Vagina (tissue), 2 donors: ENCODE measurements at regions not wholly inside any gene's neighbourhood (a gene's known extent, or its start where the extent isn't known, plus 50 kb on each side); places are given as distances from the start of the nearest gene placed in this dataset.
"Not testable (repeated sequence)": the region's sequence is repeated elsewhere in the genome, so short reads cannot be mapped to it uniquely, and the experiment has no call there.

Experiments
- DNase-seq, 2 donors: peaks; one replicate each; pipeline ENCODE4 v3.0.0-alpha.2; 2017; ENCODE audit errors: extremely low spot score in 2 of 2
- H3K27ac ChIP-seq: fragments of 200-600 bp; sonication (generic); one replicate; pipeline ENCODE4 v1.5.1; 2019
- H3K27me3 ChIP-seq: fragments of 200-600 bp; sonication (generic); one replicate; pipeline ENCODE4 v1.5.1; 2019
- H3K36me3 ChIP-seq, 2 donors: fragments of 200-600 bp; sonication (generic); one replicate each; pipeline ENCODE4 v1.5.1; 2017 to 2019
- H3K4me1 ChIP-seq: fragments of 200-600 bp; sonication (generic); one replicate; pipeline ENCODE4 v1.5.1; 2019
- H3K4me3 ChIP-seq, 2 donors: fragments of 200-600 bp; sonication (generic); 1 replicate in 1 of 2; 2 replicates in 1 of 2; pipeline ENCODE4 v1.5.1; 2016 to 2019
- H3K9me3 ChIP-seq: fragments of 200-600 bp; sonication (generic); one replicate; pipeline ENCODE4 v1.5.1; 2019
- POLR2A ChIP-seq, 2 donors: fragments of 450-650 bp; IDR thresholded peaks; one replicate each; pipeline ENCODE4 v1.6.1; 2017; ENCODE audit warnings: antibody characterized with exemption in 2 of 2, mild to moderate bottlenecking in 2 of 2, moderate library complexity in 2 of 2
- POLR2AphosphoS5 ChIP-seq, 2 donors: sonication (generic); formaldehyde crosslinking; IDR thresholded peaks; one replicate each; pipeline ENCODE4 v1.9.0; 2017; ENCODE audit warnings: antibody characterized with exemption in 2 of 2, mild to moderate bottlenecking in 2 of 2, low read depth in 1 of 2; ENCODE audit not compliant: insufficient read depth in 1 of 2
- intact Hi-C: fragments of 100-400 bp; cut with DNase I; formaldehyde crosslinking; loops from one replicate; pipeline ENCODE4 v1.15.1; 2023
- TF ChIP-seq, protein P1 (sequence below), 3 experiments: fragments of 450-650 bp in 2 of 3; fragments of 200-600 bp in 1 of 3; sonication (generic) in 1 of 3; IDR thresholded peaks; one replicate each; pipeline ENCODE4 v1.5.1; 2017 to 2019; ENCODE audit warnings: antibody characterized with exemption in 3 of 3, mild to moderate bottlenecking in 2 of 3, moderate library complexity in 2 of 3

DNA sequence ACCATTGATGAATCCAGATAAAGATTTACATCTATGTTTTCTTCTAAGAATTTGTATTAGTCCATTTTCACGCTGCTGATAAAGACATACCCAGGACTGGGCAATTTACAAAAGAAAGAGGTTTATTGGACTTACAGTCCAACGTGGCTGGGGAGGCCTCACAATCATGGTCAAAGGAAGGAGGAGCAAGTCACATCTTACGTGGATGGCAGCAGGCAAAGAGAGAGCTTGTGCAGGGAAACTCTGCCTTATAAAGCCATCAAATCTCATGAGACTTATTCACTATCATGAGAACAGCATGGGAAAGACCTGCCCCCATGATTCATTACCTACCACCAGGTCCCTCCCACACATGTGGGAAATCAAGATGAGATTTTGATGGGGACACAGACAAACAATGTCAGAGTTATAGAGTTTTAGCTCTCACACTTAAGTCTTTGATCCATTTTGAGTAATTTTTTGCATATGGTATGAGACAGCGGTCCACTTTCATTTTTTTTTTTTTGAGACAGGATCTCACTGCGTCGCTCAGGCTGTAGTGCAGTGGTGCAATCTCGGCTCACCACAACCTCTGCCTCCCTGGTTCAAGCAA is 53.5 kb upstream of the JADE2 start:
- H3K4me3 ChIP-seq, H3K27me3 ChIP-seq, DNase-seq, H3K36me3 ChIP-seq, intact Hi-C loops, H3K27ac ChIP-seq, H3K9me3 ChIP-seq: not testable (repeated sequence)
- peaks cover 11% of the 10 kb centered on the region for H3K4me1 ChIP-seq

- no peaks in the 10 kb centered on the region for H3K9me3 ChIP-seq
- TF ChIP-seq, protein P1, sequence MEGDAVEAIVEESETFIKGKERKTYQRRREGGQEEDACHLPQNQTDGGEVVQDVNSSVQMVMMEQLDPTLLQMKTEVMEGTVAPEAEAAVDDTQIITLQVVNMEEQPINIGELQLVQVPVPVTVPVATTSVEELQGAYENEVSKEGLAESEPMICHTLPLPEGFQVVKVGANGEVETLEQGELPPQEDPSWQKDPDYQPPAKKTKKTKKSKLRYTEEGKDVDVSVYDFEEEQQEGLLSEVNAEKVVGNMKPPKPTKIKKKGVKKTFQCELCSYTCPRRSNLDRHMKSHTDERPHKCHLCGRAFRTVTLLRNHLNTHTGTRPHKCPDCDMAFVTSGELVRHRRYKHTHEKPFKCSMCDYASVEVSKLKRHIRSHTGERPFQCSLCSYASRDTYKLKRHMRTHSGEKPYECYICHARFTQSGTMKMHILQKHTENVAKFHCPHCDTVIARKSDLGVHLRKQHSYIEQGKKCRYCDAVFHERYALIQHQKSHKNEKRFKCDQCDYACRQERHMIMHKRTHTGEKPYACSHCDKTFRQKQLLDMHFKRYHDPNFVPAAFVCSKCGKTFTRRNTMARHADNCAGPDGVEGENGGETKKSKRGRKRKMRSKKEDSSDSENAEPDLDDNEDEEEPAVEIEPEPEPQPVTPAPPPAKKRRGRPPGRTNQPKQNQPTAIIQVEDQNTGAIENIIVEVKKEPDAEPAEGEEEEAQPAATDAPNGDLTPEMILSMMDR (IDR thresholded peaks at IDR 0.05): no peak
- TF ChIP-seq POLR2AphosphoS5 (IDR thresholded peaks at IDR 0.05; ENCODE audit: insufficient read depth in 1 of 2, low read depth in 1 of 2) (no peak), POLR2A (IDR thresholded peaks at IDR 0.05) (no peak)
- no peak overlapping the region for H3K27ac ChIP-seq
- H3K4me1 ChIP-seq: peaks cover 23% of the 10 kb centered on the region
- DNase-seq: no peak
- H3K4me3 ChIP-seq: no peak overlapping the region
- H3K27me3 ChIP-seq: no peaks in the 10 kb centered on the region
- no peaks in the 10 kb centered on the region for H3K36me3 ChIP-seq
- intact Hi-C loops: loop anchor here (5.0 kb wide), 1 partner anchor 43 kb away; no protein-coding TSS in a partner anchor
These were observed 56.5 kb upstream of the JADE2 start for GRCh38 chr5:134468921-134469400.

DNA sequence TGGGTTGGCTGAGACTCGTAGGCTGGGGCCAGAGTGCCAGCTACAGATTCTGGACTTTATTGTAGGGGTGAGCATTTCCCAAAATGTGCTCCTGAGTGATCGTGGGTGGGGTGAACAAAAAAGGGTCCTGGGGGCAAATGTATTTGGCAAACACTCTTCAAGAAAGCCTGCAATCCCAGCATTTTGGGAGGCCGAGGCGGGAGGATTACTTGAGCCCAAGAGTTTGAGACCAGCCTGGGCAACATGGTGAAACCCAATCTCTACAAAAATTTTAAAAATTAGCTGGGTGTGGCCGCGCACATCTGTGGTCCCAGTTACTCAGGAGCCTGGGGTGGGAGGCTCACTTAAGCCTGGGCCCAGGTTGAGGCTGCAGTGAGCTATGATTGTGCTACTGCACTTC is 55.5 kb upstream of the CDKN2AIPNL start:
- peak overlapping the region; percentile 96 for H3K27ac ChIP-seq
- no peaks in the 10 kb centered on the region for H3K36me3 ChIP-seq
- H3K4me1 ChIP-seq: peaks cover 23% of the 10 kb centered on the region
- no peaks in the 10 kb centered on the region for H3K9me3 ChIP-seq
- DNase-seq: no peak
- no peaks in the 10 kb centered on the region for H3K27me3 ChIP-seq
- H3K4me3 ChIP-seq: peak overlapping the region in 1 of 2 donors; percentile 61
- intact Hi-C loops: loop anchor here (5.0 kb wide), 1 partner anchor 45 kb away; no protein-coding TSS in a partner anchor
- TF ChIP-seq, protein P1 (IDR thresholded peaks at IDR 0.05): no peak
- no peak for TF ChIP-seq POLR2A (IDR thresholded peaks at IDR 0.05)

GRCh38 chr5:134466241-134467069 is 54.8 kb upstream of the CDKN2AIPNL start:
- Histone ChIP-seq H3K4me1 (peaks cover 23% of the 10 kb centered on the region), H3K27me3 (no peaks in the 10 kb centered on the region), H3K36me3 (no peaks in the 10 kb centered on the region), H3K4me3 (peak overlapping the region; percentile 53 to 61), H3K9me3 (no peaks in the 10 kb centered on the region), H3K27ac (peak overlapping the region; percentile 96)
- peak; percentile 71 to 92 for TF ChIP-seq POLR2AphosphoS5 (IDR thresholded peaks at IDR 0.05; ENCODE audit: insufficient read depth in 1 of 2, low read depth in 1 of 2)
- peak in 1 of 2 donors; percentile 12 for TF ChIP-seq POLR2A (IDR thresholded peaks at IDR 0.05)
- TF ChIP-seq, protein P1 (IDR thresholded peaks at IDR 0.05): no peak
- DNase-seq: peak in 1 of 2 donors; percentile 96
- intact Hi-C loops: loop anchor here (5.0 kb wide), 1 partner anchor 46 kb away; no protein-coding TSS in a partner anchor

- no peaks in the 10 kb centered on the region for H3K9me3 ChIP-seq
- H3K4me3 ChIP-seq: peak overlapping the region; percentile 53 to 61
- H3K36me3 ChIP-seq: no peaks in the 10 kb centered on the region
- no peak for DNase-seq
- peaks cover 23% of the 10 kb centered on the region for H3K4me1 ChIP-seq
- TF ChIP-seq POLR2AphosphoS5 (IDR thresholded peaks at IDR 0.05; ENCODE audit: insufficient read depth in 1 of 2, low read depth in 1 of 2) (peak; percentile 69 to 89), POLR2A (IDR thresholded peaks at IDR 0.05) (peak in 1 of 2 donors; percentile 79)
- TF ChIP-seq, protein P1 (IDR thresholded peaks at IDR 0.05): no peak
- H3K27ac ChIP-seq: peak overlapping the region; percentile 96
- intact Hi-C loops: loop anchor here (5.0 kb wide), 1 partner anchor 46 kb away; no protein-coding TSS in a partner anchor
- H3K27me3 ChIP-seq: no peaks in the 10 kb centered on the region
These were observed 54.1 kb upstream of the CDKN2AIPNL start for GRCh38 chr5:134465816-134466240.
